Inferior parietal cortex (tissue), 1 donor: ENCODE measurements at regions not wholly inside any gene's neighbourhood (a gene's known extent, or its start where the extent isn't known, plus 50 kb on each side); places are given as distances from the start of the nearest gene placed in this dataset.
"Not testable (repeated sequence)": the region's sequence is repeated elsewhere in the genome, so short reads cannot be mapped to it uniquely, and the experiment has no call there.

Experiments
- DNase-seq: peaks from one replicate; pipeline ENCODE4 v3.0.0-alpha.2; 2016; ENCODE audit errors: extremely low spot score

- peak; percentile 71 for DNase-seq
Measured at GRCh38 chr6:27630727-27631608, 158.1 kb upstream of the ZNF184 start.

- no peak for DNase-seq
Measured at GRCh38 chr6:27624694-27625262, 151.9 kb upstream of the ZNF184 start.

- no peak for DNase-seq
Measured at GRCh38 chr6:27623103-27623502, 150.2 kb upstream of the ZNF184 start.

- DNase-seq, result no peak
Measured at GRCh38 chr6:27619436-27619835, 146.5 kb upstream of the ZNF184 start.

- DNase-seq, result no peak
Measured at GRCh38 chr6:27617700-27618689, 145.1 kb upstream of the ZNF184 start.

GRCh38 chr6:27617046-27617687, 144.3 kb upstream of the ZNF184 start:
- no peak for DNase-seq

DNA sequence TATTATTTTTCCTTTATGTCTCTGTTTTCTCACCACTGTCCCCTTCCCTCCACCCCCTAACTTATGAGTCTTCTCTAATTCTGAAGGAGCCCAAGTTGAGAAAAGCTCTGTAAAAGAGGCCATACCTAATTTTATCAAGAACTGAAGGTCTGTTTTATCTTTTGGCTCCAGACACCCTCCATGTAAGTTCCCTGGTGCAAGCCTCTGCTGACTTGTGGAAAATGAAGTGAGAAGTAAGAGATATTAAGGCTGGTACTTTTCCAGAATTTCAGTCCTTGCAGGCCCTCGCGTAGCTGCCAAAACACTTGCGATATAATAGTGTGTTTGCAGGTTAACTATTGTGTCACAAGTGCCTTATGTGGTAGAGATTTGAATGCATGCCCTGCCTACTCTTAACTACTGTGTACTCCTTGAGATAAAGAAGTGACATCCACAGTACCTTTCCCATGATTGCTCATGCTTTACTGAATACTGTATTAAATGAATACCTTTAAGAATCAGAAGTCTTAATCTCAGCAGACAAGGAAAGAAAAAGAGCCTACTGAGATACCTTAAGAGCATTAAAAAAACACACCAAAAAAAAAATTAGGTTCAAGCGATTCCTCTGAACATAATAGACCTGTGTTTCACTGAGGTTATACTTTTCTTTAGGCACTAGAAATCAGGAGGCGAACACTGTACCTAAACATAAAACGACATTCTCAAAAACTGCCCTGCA, 143.6 kb upstream of the ZNF184 start:
- no peak for DNase-seq

DNA sequence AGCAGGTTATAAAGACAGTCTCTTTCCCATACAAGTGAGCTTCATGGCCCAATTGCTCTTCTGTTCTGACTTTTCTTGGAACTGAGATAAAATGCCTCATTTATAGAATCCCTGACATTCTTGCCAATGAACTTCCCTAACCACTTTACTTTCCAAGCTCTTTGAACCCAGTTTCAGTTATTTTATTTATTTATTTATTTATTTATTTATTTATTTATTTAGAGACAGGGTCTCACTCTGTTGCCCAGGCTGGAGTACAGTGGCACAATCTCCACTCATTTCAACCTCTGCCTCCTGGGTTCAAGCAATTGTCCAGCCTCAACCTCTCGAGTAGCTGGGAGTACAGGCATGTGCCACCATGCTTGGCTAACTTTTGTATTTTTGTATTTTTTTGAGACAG, 138.5 kb upstream of the ZNF184 start:
- DNase-seq, result no peak

DNA sequence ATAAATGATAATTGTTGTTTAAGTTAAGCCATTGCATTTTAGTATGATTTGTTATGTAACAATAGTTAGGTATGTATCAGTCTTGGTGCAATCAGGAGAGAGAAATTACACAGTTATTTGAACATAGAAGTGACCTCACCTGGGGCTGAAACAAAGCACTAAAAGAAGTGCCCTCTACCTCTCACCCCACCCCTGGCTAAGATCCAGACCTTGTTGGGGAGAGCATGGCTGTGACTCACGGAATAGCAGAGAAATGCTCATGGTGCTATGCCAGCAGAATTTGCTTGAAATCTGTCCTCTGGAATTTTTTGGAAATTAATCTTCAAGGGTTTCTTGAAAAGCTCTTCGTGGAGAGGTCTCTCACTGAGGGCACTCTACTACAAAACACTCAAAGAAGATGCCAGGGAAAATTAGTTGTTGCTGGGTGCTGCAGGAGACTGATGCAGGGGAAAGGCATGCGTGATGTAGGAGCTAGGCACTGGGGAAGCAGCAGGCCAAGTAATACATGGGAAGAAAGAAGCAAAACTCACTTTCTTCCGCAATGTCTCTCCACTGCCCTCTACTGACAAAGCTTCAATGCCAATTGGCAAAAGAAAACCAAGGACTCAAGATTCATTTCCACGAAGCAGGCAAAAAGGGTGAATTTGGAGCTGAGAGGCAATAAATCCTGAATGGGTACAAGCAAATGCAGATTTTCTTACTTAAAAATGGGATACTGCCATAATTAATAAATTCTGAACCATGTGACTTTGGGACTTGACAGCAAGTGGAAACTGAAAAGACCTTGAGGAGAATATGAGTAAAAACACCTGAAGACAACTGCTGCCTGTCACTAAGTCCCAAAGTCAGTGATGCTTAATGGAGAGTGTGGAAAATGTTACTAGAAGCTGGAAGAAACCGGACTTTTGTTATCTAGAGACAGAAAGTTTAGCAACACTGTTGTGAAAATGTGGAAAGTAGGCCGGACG, 136.3 kb upstream of the ZNF184 start:
- no peak for DNase-seq

DNA sequence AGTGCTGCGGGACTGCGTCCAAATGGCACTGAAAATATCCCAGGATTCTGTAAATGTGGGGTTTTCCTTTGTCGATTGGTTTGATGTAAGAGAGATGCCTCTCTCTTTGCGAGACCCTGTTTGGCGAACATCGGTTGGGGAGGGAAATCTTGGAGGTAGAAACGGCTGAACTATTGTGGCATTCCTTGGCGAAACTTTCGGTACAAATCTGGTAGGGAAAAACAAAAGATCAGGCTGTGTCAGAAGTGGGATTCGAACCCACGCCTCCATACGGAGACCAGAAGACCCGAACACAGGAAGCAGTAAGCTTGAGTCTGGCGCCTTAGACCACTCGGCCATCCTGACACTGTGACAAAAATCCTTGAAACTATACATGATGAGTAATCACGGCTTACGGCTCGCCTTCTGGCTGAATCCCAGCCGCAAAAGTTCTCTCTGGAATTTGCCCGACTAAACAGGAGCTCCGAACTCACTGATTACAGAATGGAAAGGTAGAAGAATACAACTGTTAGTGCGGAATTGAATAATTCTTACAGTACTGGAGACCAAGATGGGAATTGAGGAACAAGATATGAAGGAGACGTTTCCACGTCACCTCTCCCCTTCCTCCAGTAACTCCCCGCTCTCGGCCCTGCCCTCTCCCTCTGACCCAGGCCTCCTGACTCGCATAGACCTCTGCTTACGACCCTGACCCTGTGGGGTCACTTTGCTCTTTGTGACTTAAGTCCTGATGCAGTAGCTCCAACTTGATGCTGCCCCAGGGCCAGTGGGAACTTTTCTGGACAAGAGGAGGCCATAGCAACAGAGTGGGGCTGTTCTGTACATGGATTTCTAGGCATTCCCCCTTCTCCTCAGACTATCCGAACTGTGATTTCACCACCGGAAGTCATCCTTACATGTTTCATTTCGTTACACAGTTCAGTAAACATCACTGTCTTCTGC, 132.8 kb upstream of the ZNF184 start:
- no peak for DNase-seq

DNA sequence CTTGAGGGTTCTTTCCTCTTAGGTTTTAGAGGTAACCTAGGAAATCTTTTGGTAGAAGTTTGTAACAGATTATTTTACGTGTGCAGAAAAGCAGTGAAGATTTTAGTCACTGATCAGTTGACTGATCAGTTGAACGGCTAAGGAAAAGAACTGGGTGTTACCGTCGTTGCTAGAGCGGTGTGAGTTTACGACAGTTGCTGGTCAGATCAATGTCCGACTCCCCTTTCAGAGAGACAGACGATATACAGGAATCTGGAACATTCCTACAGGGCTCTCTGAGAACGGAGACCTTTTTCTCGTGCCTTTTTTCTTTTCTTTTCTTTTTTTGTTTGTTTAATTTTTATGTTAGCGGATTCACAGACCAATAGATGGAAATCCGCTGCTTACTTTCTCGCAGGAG, 132.1 kb upstream of the ZNF184 start:
- no peak for DNase-seq

GRCh38 chr6:27601668-27602254, 128.9 kb upstream of the ZNF184 start:
- no peak for DNase-seq

GRCh38 chr6:27599859-27600532, 127.1 kb upstream of the ZNF184 start:
- DNase-seq, result no peak

DNA sequence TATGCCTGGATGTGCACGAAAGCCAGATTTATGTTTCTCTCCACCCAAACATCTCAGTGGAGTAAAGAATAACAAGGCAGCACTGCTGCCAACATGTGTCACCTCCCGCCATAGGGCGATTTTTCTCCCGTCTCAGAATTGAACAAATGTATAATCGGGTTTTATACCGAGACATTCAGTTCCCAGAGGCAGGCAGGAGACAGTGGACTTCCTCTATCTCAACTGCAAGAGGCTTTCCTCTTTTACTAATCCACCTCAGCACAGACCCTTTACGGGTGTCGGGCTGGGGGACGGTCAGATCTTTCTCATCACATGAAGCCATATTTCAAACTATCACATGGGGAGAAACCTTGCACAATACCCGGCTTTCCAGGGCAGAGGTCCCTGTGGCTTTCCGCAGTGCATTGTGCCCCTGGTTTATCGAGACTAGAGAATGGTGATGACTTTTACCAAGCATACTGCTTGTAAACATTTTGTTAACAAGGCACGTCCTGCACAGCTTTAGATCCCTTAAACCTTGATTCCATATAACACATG, 124.2 kb upstream of the ZNF184 start:
- not testable (repeated sequence) for DNase-seq

DNA sequence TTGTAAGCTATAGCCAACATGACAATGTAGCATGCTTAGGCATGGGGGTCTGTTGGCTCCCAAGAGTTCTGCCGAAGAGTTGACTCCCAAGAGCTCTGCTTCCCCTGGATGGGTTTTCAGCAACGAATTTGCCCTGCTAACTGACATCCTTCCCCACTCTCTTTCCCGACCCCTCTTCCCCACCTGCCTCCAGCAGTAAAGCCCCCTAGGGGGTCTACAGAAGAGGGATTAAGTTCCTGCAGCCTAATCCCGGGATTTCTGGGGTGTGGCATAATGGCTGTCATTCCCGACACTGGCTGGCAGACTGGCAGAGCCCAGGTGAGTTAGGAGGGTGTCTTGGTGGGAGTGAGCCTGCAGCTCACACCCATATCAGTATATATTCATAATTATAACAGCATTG, 121.0 kb upstream of the ZNF184 start:
- no peak for DNase-seq

DNA sequence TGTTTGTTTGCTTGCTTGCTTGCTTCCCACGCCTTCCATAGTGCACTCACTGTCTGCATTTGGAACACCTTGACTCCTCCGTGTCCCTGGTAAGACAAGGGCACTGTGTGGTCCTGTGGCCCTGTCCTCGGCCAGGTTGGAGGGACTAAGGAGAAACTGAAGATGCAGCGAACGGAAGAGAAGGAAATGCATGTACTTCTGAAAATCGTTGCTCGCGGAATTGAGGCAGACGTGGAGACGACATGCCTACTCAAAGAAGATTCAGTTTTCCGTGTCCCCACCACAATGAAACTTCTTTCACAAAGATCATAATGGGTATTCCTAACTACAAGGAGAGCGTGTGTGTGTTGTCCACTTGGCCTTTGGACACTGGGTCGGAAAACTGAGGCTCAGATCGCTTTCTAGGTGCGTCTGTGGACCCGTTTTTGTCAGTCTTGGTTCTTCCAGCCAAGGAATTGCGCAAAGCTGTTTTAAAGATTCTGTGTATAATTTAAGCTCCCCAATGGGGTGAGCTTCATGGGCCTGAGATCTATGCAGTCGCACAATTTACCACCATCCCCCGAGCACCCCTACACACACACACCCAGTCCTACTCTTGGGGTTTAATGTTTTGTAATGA, 120.4 kb upstream of the ZNF184 start:
- no peak for DNase-seq
